ENCODE measurements at regions not wholly inside any gene's neighbourhood (a gene's known extent, or its start where the extent isn't known, plus 50 kb on each side); places are given as distances from the start of the nearest gene placed in this dataset.

GRCh38 chr18:46378126-46378863, 274.1 kb downstream of the HAUS1 start:
- Histone ChIP-seq H3K27ac (ENCODE audit: insufficient read depth, low read depth, low read length) (no peak overlapping the region), H3K9me3 (replicated peaks; ENCODE audit: control insufficient read depth, insufficient read depth, low read length) (no peaks in the 10 kb centered on the region), H3K4me1 (ENCODE audit: control insufficient read depth, extremely low read depth, insufficient read depth, low read length) (no peaks in the 10 kb centered on the region), H3K27me3 (ENCODE audit: control insufficient read depth in 2 of 2, insufficient read depth in 2 of 2, low read length in 2 of 2) (no peaks in the 10 kb centered on the region), H3K4me2 (ENCODE audit: insufficient read depth, low read length) (no peak overlapping the region), H2AFZ (ENCODE audit: low read depth, low read length) (no peak overlapping the region), H3K79me2 (ENCODE audit: control insufficient read depth, insufficient read depth, low read length) (no peaks in the 10 kb centered on the region), H3K36me3 (ENCODE audit: control insufficient read depth in 2 of 2, extremely low read depth in 1 of 2, insufficient read depth in 2 of 2, low read length in 2 of 2) (no peaks in the 10 kb centered on the region), H3K4me3 (replicated peaks in 1 of 3; ENCODE audit: insufficient read depth in 1 of 3, low read depth in 1 of 3, low read length in 3 of 3) (no peak overlapping the region), H4K20me1 (replicated peaks; ENCODE audit: control insufficient read depth, extremely low read depth, insufficient read depth, low read length) (no peaks in the 10 kb centered on the region), H3K9me1 (replicated peaks; ENCODE audit: control insufficient read depth, extremely low read depth, insufficient read depth, low read length) (no peaks in the 10 kb centered on the region), H3K9ac (replicated peaks; ENCODE audit: extremely low read depth, insufficient read depth, low read length) (no peak overlapping the region)
- ChIA-PET POLR2A (no interaction called here), CTCF (no interaction called here)
- TF ChIP-seq GATA2 (IDR thresholded peaks at IDR 0.05; ENCODE audit: insufficient read depth, insufficient read length, low read depth, low read length) (no peak), JUN (IDR thresholded peaks at IDR 0.05; ENCODE audit: borderline replicate concordance, insufficient read depth, insufficient read length, low read depth) (no peak), CTCF (IDR thresholded peaks at IDR 0.05; ENCODE audit: extremely low read depth in 1 of 2, insufficient read depth in 1 of 2, low read depth in 1 of 2, low read length in 2 of 2) (no peak), MAX (IDR thresholded peaks at IDR 0.05; ENCODE audit: insufficient read depth, insufficient read length) (no peak), FOS (IDR thresholded peaks at IDR 0.05; ENCODE audit: borderline replicate concordance, insufficient read depth, low read length) (no peak), POLR2AphosphoS5 (IDR thresholded peaks at IDR 0.05; ENCODE audit: insufficient read depth, low read depth, low read length) (no peak), POLR2A (IDR thresholded peaks at IDR 0.05; ENCODE audit: low read depth, low read length) (no peak), MYC (IDR thresholded peaks at IDR 0.05; ENCODE audit: low read depth, low read length) (no peak), EZH2 (IDR thresholded peaks at IDR 0.05; ENCODE audit: borderline replicate concordance, low read depth, low read length, severe bottlenecking) (no peak)
- intact Hi-C loops (cut with micrococcal nuclease) (no loop called here), dilution Hi-C loops (cut with MboI; ENCODE audit: extremely low pct_ligation_motif_present, low sequenced_read_pairs) (no loop called here)
- FAIRE-seq (no peak), DNase-seq (ENCODE audit: low read depth, low spot score) (no peak)
- no TSS peak for BruUV-seq (replicated peaks)
